ENCODE measurements at regions not wholly inside any gene's neighbourhood (a gene's known extent, or its start where the extent isn't known, plus 50 kb on each side); places are given as distances from the start of the nearest gene placed in this dataset.
A peak's percentile ranks its signal among the peaks of the same experiment; 100 is the strongest.

DNA sequence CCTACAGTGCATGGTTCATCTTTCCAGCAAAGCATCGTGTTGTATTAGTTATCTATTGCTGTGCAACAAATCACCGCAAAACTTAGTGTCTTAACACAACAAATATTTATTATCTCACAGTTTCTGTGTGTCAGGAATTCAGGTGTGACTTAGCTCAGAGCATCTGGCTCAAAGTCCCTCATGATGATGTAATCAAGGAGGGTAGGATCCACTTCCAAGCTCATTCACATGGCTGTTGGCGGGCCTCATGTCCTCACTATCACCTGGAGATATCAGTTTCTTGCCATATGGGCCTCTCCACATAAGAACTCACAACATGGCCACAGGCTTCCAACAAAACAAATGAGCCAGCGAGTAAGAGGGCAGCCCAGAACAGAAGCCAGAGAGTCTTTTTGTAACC is 135.6 kb upstream of the GJB5 start:
- no peak overlapping the region for H3K27ac ChIP-seq
- H3K4me3 ChIP-seq: no peak overlapping the region
- in situ Hi-C loops (cut with MboI; ENCODE audit: low pct_unique_long_range_greater_than_20kb in 2 of 9, low sequenced_read_pairs in 9 of 9, unreplicated experiment in 9 of 9): loop anchor here in 1 of 9 experiments (25.0 kb wide), 1 partner anchor 982 kb away; no protein-coding TSS in a partner anchor
- no peaks in the 10 kb centered on the region for H3K4me1 ChIP-seq (replicated peaks in 1 of 2)
- ATAC-seq (replicated peaks in 6 of 8): no peak
- WGBS, 10 experiments: 0 to 82% (median 68%) methylated on average over 1 to 4 of the region's 4 CpGs; no CpG with 5 or more reads in 1 of the 10 experiments

DNA sequence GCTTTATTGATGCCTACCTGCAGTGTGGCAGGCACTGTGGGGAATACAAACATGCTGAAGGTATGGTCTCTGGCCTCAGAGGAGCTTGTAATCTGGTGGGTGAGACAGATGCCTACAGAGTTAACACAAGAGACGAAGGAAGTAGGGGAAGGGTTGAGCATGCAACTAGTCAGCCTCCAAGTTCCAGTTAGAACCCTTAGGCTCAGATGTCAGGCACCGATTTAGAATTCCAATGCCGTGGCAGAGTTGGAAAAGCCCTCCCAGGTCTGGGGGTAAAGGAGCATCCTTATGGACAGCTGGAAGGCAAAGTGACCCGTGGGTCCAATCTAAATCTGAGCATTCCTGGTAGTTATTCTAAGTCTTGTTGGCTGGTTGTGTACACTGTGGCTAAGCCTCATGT is 132.9 kb upstream of the GJB5 start:
- ATAC-seq (replicated peaks in 6 of 8): no peak
- WGBS, 10 experiments: 17 to 100% (median 77%) methylated on average over 1 to 4 of the region's 4 CpGs; no CpG with 5 or more reads in 2 of the 10 experiments

DNA sequence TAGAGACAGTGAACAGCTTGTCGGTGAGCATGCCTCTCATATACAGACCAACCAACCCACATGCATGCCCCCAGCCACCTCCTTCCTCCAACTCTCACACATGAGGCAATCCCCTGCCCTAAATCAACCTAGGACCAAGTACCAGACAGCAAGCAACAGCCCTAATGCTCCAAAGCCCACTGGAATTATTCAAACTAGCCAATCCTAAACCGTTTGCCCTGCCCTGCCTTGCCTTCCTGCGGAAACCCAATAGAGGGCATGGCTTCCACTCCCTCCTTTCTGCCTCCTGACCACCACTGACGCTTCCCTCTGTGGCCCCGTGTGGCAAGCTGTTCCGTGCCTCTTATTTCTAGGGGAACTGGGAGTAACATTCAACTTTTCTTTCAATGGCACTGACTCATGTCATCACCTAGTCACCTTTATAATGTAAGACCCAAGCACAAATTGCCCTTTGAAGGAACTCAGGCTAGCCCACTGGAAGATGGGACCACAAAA is 129.3 kb upstream of the GJB5 start:
- Histone ChIP-seq H3K4me3 (no peak overlapping the region), H3K27ac (no peak overlapping the region), H3K4me1 (replicated peaks in 1 of 2) (peaks cover 0 to 20% of the 10 kb centered on the region in 2 donors)
- in situ Hi-C loops (cut with MboI; ENCODE audit: low pct_unique_long_range_greater_than_20kb in 2 of 9, low sequenced_read_pairs in 9 of 9, unreplicated experiment in 9 of 9): no loop called here
- 5 to 100% (median 82%) methylated on average over 1 to 6 of the region's 6 CpGs; no CpG with 5 or more reads in 3 of the 10 experiments for WGBS, 10 experiments
- ATAC-seq (replicated peaks in 6 of 8): peak in 1 of 8 experiments; percentile 42

More for the DNA sequence above, 132.9 kb upstream of the GJB5 start:
- in situ Hi-C loops (cut with MboI; ENCODE audit: low pct_unique_long_range_greater_than_20kb in 2 of 9, low sequenced_read_pairs in 9 of 9, unreplicated experiment in 9 of 9): loop anchor here in 1 of 9 experiments (25.0 kb wide), 1 partner anchor 985 kb away; no protein-coding TSS in a partner anchor
- Histone ChIP-seq H3K4me3 (no peak overlapping the region), H3K4me1 (replicated peaks in 1 of 2) (peaks cover 0 to 10% of the 10 kb centered on the region in 2 donors), H3K27ac (no peak overlapping the region)

DNA sequence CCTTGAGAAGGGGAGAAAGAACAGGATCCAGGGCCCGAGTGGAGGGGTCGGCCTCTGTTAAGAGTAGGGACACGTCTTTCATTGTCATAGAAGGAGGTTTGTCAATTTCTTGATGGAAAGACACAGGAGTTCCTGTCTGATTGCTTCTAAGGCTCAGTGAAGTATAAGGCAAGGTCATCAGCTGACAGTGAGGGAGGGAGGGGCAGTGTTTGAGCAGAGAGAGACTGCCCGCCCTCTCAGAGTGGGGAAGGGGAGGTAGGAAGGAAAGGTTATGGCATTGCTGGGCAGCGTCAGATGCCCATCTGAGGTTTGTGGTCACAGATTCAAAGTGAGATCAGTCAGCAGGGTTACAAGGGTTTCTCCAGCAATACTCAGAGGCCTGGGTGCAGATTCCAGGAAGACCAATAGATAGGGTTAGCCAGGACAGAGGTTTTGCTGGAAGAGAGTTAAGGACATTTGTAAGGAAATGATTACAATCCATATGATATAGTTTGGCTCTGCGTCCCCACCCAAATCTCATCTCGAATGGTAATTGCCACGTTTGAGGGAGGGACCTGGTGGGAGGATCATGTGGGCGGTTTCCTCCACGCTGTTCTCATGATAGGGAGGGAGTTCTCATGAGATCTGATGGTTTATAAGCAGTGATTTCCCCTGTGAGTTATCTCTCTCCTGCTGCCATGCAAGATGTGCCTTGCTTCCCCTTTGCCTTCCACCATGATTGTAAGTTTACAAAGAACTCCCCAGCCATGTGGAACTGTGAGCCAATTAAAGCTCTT is 127.2 kb upstream of the GJB5 start:
- peak in 6 of 8 experiments; percentile 22 to 80 (median 57) for ATAC-seq (replicated peaks in 6 of 8)
- 0 to 73% (median 51%) methylated on average over 1 to 10 of the region's 10 CpGs for WGBS, 10 experiments
- H3K27ac ChIP-seq: no peak overlapping the region
- peaks cover 0 to 20% of the 10 kb centered on the region in 2 donors for H3K4me1 ChIP-seq (replicated peaks in 1 of 2)
- in situ Hi-C loops (cut with MboI; ENCODE audit: low pct_unique_long_range_greater_than_20kb in 2 of 9, low sequenced_read_pairs in 9 of 9, unreplicated experiment in 9 of 9): no loop called here
- H3K4me3 ChIP-seq: no peak overlapping the region

DNA sequence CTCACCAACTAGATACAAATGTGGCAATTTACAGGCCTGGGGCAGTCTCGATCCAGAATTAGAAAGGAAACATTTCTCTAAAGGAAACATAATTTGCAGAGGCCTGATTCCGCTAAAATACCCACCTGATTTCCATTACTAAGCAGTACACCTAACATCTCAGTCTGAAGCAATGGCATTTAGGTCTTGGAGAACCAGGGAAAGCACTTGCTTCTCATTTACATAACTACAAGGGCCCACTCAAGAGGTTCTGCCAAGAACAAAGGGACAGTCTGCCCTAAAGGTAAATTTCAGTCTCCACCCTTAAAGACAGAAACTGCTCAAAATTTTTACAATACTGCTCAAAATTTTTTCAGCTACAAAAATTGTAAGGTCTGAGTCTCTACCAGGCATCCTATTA is 123.7 kb upstream of the GJB5 start:
- 0 to 93% (median 68%) methylated on average over 1 to 2 of the region's 2 CpGs; no CpG with 5 or more reads in 3 of the 10 experiments for WGBS, 10 experiments
- no peak for ATAC-seq (replicated peaks in 6 of 8)
- H3K4me3 ChIP-seq: no peak overlapping the region
- no peak overlapping the region for H3K27ac ChIP-seq
- H3K4me1 ChIP-seq (replicated peaks in 1 of 2): peaks cover 0 to 18% of the 10 kb centered on the region in 2 donors
- in situ Hi-C loops (cut with MboI; ENCODE audit: low pct_unique_long_range_greater_than_20kb in 2 of 9, low sequenced_read_pairs in 9 of 9, unreplicated experiment in 9 of 9): no loop called here

- no peak overlapping the region for H3K4me3 ChIP-seq
- H3K4me1 ChIP-seq (replicated peaks in 1 of 2): no peaks in the 10 kb centered on the region
- ATAC-seq (replicated peaks in 6 of 8): peak in 1 of 8 experiments; percentile 32
- H3K27ac ChIP-seq: no peak overlapping the region
- in situ Hi-C loops (cut with MboI; ENCODE audit: low pct_unique_long_range_greater_than_20kb in 2 of 9, low sequenced_read_pairs in 9 of 9, unreplicated experiment in 9 of 9): no loop called here
- WGBS, 10 experiments: 20 to 73% (median 56%) methylated on average over 1 to 3 of the region's 9 CpGs; no CpG with 5 or more reads in 6 of the 10 experiments
Observed at GRCh38 chr1:34639701-34640100, 115.1 kb upstream of the GJB5 start.

DNA sequence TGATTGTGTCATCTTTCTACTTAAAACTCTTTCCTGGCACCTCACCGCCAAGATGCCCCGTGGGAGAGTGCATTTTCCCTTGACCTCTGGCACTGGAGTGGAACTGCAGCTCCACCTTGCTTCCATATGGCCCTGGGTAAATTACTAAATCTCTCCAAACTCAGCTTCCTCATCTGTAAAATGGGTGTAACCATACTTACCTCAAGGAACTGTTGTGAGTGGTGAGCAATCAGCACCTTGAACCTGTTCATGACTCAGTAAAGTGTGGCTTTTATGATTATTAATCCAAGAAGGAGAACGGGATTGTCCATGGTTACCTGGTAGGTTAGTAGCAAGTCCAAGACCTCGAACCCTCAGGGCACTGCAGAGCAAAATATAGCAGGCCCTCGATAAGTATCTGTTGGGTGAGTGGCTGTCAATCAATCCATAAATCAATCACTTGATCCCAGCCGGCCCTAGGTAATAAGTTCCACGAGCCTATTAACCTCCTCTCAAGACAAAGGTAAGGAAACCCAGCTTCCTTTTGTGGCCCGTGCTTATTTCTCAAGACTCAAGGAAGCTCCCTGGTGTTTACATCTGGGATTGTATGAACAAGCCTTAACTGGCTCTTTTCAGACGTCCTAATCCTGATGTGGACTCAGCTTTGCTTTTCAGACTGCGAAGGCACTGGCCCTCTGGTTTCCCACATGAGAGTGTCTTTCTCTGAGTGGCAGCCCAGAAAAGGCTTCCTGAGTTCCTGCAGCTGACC is 114.0 kb upstream of the GJB5 start:
- 0 to 100% (median 74%) methylated on average over 1 to 10 of the region's 10 CpGs; no CpG with 5 or more reads in 1 of the 10 experiments for WGBS, 10 experiments

DNA sequence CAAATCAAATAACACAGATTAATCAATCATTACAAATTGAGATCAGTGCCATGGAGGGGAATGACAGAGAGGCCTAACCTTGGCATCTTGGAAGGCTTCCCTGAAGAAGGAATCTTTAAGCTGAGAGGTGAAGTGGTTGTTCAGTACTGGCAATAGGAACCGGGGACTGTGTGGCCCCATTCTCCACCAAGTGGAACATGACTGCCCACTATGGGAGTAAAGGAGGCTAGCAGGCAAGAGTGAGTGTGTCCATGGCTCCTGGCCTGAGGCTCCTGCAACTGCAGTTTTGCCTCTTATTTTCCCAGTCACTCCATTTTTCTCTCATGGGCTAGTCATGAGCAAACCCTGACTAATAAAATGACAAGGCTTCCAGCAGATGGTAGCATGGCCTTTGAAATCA is 112.2 kb upstream of the GJB5 start:
- ATAC-seq (replicated peaks in 6 of 8): no peak

More for the DNA sequence above, 114.0 kb upstream of the GJB5 start:
- in situ Hi-C loops (cut with MboI; ENCODE audit: low pct_unique_long_range_greater_than_20kb in 2 of 9, low sequenced_read_pairs in 9 of 9, unreplicated experiment in 9 of 9): no loop called here
- Histone ChIP-seq H3K4me1 (replicated peaks in 1 of 2) (no peaks in the 10 kb centered on the region), H3K27ac (no peak overlapping the region), H3K4me3 (no peak overlapping the region)
- no peak for ATAC-seq (replicated peaks in 6 of 8)

DNA sequence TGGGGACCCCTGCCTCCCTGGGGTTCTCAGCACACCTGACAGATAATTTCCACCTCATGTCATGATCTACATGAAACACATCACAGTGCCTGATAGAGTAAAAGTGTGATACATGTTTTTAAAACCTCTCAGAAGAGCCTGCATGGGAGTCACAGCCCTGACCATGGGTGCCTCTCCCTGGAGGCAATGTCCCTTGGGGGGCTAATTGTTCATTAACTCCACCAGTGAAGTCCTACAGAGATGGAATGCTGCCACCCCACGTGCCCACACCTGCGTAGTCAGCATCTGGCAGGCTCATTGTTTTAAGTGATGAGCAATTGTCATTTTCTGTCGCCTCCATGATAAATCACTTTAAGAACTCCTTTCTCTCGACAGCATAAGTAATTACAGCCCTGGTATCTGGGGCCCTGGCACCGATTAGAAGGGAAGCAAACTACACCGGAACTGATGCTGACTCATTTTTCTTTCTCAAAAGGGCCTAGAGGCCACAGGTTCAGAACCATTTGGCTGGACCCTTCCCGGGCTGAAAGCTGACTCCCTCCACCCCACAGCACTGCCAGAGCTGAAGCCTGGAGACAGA is 109.6 kb upstream of the GJB5 start:
- Histone ChIP-seq H3K4me3 (no peak overlapping the region), H3K27ac (no peak overlapping the region), H3K4me1 (replicated peaks in 1 of 2) (no peaks in the 10 kb centered on the region)
- ATAC-seq (replicated peaks in 6 of 8): peak in 4 of 8 experiments; percentile 47 to 65 (median 59)
- 0 to 32% (median 22%) methylated on average over 1 to 7 of the region's 7 CpGs; no CpG with 5 or more reads in 3 of the 10 experiments for WGBS, 10 experiments
- in situ Hi-C loops (cut with MboI; ENCODE audit: low pct_unique_long_range_greater_than_20kb in 2 of 9, low sequenced_read_pairs in 9 of 9, unreplicated experiment in 9 of 9): no loop called here

More for the DNA sequence above, 112.2 kb upstream of the GJB5 start:
- Histone ChIP-seq H3K4me3 (no peak overlapping the region), H3K27ac (no peak overlapping the region), H3K4me1 (replicated peaks in 1 of 2) (no peaks in the 10 kb centered on the region)
- 60 to 71% (median 63%) methylated on average over 1 of the region's 1 CpG; no CpG with 5 or more reads in 7 of the 10 experiments for WGBS, 10 experiments
- in situ Hi-C loops (cut with MboI; ENCODE audit: low pct_unique_long_range_greater_than_20kb in 2 of 9, low sequenced_read_pairs in 9 of 9, unreplicated experiment in 9 of 9): no loop called here

DNA sequence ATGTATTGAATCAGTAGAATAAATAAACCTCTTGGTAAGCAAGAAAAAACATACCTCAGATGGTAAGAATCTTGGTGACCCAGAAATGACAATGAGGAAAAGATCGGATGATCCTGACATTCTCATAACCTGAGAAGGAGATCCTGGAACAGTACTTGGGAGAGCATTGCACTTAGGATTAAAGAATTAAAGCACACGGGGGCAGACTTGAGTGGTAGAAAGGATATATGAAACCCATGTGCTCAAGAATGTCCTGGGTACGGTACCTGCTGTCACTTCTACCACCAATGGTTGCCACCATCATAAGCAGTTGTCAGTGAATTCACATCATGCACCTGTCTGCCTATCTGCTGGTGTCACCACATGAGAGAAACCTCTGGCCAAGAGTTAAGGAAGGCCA is 108.9 kb upstream of the GJB5 start:
- in situ Hi-C loops (cut with MboI; ENCODE audit: low pct_unique_long_range_greater_than_20kb in 2 of 9, low sequenced_read_pairs in 9 of 9, unreplicated experiment in 9 of 9): no loop called here
- Histone ChIP-seq H3K4me3 (no peak overlapping the region), H3K4me1 (replicated peaks in 1 of 2) (no peaks in the 10 kb centered on the region), H3K27ac (no peak overlapping the region)
- 0 to 67% (median 50%) methylated on average over 1 to 3 of the region's 3 CpGs; no CpG with 5 or more reads in 1 of the 10 experiments for WGBS, 10 experiments
- ATAC-seq (replicated peaks in 6 of 8): peak in 1 of 8 experiments; percentile 39

DNA sequence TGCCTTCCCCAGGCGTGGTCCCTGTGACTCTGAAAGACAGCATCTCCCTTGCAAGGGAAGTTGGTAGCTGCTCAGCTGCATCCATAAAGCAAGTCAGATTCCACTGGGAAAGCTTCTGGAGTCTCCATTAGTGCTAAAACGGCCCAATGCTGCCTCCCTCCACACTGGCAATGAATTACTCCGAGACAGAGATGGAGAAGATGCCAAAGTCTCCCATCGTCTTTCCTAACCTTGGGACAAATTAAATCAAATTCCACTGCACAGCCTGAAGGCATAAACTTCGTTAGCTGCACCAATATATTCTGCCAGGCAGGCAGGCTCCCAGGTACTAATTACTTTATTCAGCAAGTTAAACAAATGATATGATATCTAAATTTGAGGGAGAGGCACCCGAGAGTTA is 106.3 kb upstream of the GJB5 start:
- Histone ChIP-seq H3K4me3 (no peak overlapping the region), H3K27ac (no peak overlapping the region), H3K4me1 (replicated peaks in 1 of 2) (no peaks in the 10 kb centered on the region)
- WGBS, 10 experiments: 0 to 89% (median 61%) methylated on average over 1 to 6 of the region's 6 CpGs; no CpG with 5 or more reads in 2 of the 10 experiments
- in situ Hi-C loops (cut with MboI; ENCODE audit: low pct_unique_long_range_greater_than_20kb in 2 of 9, low sequenced_read_pairs in 9 of 9, unreplicated experiment in 9 of 9): no loop called here
- peak in 1 of 8 experiments; percentile 15 for ATAC-seq (replicated peaks in 6 of 8)

DNA sequence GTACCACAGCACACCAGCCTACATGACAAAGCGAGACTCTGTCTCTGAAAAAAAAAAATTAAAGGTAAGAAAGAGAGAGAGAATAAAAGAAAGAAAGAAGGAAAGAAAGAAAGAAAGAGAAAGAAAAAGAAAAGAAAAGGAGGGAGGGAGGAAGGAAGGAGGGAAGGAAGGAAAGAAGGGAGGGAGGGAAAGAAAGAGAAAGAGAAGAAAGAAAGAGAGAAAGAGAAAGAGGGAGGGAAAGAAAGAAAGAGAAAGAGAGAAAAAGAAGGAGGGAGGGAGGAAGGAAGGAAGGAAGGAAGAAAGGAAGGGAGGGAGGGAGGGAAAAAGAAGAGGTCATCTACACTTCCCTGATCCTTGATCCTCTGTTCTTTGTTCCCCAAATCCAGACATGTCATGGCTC is 104.8 kb upstream of the GJB5 start:
- Histone ChIP-seq H3K4me3 (no peak overlapping the region), H3K4me1 (replicated peaks in 1 of 2) (peaks cover 0 to 2% of the 10 kb centered on the region in 2 donors), H3K27ac (no peak overlapping the region)
- no peak for ATAC-seq (replicated peaks in 6 of 8)
- WGBS, 10 experiments: 0 to 100% (median 48%) methylated on average over 1 of the region's 1 CpG; no CpG with 5 or more reads in 2 of the 10 experiments
- in situ Hi-C loops (cut with MboI; ENCODE audit: low pct_unique_long_range_greater_than_20kb in 2 of 9, low sequenced_read_pairs in 9 of 9, unreplicated experiment in 9 of 9): no loop called here

Measured in motor neuron (in vitro differentiated cells).